ENCODE measurements at regions not wholly inside any gene's neighbourhood (a gene's known extent, or its start where the extent isn't known, plus 50 kb on each side); places are given as distances from the start of the nearest gene placed in this dataset.

DNA sequence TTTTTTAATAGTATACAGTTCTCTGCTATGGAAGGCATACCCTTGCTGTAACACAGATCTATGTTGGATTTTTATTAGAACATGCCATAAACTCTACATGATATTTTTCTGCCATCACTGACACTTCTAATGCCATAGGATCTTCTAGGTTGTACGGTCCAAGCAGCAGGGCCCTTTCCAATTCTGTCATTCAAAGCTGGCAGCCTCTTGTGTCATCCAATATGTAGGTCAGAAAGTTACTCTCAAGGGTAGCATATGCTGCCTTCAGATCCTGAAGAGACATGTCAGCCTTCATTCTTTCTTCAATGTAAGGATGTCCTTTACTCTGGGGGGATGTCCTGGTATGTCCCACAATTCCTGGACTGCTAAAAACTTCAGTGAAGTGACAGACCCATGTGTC lies 629.2 kb upstream of the USP24 start:
- FAIRE-seq: no peak

DNA sequence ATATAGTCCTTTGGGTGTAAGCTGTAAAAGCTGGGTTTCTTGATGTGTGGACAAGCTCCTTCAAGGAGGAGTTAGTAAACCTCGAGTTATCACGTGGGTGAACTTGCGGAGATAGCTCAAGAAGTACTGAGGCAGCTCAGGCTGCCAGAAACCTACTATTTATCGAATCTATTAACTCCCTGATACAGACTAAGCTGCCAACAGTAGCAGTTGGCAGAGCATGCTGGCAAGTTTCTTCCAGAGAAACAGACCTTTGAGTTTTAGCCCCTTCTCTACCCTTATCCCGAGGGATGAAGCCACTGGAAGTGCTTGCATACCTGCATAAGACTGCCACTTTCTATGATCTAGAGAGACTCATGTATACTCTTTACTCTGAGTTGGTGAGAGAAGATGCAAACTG lies 624.5 kb upstream of the USP24 start:
- no peak for FAIRE-seq

DNA sequence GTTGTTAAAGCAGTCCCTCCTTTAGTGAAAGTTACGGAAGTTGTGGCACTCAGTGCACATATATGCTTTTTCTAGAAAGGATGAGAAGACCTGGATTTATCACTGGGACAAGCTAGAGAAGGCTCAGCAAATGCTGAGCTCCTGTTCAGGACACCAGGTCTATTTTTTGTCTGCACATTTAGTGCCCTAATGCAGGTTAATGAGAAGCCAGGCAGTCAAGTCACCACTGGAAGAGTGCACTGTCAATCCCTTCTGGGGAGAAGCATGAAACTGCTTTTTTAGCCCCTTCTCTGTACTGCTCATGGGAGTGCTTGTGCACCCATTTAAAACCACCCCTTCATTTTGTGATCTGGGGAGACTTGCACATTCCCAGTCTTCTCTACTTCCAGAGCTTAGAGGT lies 624.1 kb upstream of the USP24 start:
- no peak for FAIRE-seq

DNA sequence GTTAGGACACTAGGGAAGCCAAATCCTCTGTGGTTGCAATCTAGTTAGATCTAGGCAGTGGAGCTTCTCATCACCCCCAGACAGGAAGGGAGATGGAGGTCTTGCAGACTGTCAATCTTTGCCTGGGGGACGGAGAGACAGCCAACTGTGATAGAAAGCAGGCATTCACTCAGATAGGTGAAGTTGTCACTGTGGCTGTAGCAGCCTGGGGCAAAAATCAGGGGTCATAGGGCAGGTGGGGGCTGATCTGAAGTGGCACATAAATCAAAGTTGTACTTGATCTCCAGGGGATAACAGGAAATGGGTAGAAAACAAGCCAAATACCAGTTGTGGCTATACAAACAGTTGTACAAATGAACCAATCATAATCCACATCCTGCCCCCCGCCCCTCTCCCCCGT lies 620.9 kb upstream of the USP24 start:
- no peak for FAIRE-seq

DNA sequence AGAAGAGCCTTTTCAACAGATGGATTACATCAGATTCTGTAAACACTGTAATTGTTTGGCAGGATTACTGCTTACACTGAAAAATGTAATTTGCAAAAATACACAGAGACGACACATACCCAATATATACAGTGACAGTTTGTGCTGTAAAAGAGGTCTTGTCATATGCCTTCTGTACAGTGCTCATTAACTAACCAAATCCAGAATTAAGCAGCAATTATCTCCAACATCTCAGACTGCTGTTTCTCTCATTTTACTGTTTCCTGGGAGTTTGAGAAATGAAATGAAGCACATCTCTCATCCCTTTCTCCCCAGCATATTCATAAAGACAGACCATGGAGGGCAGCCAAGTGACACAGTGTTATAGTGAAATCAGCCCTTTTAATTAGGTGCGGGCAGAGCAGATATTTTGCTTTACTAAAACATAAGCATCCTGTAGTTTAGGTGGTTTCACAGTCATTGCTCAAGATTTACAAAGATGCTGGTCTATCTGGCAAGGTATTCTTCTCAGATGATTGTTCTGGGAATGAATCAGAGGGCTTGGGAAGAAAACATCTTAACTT lies 618.4 kb upstream of the USP24 start:
- FAIRE-seq: no peak

DNA sequence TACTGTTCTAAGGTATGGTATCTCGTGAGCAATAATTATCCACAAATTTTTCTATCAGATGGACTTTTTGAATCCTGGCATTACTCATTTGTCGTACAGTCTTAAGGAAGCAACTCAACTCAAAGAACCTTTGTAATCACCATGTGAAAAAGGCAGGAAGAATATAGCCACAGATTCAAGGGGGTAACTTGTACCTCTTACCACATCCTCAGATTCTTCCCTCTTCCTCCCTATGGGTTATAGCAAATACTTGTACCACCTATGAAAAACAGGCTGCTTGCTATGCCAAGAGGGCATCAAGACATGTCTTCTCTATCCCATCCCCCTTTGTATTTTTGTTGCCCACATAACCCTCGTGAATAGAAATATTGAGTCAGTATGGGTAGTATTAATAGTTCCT lies 616.6 kb upstream of the USP24 start:
- no peak for FAIRE-seq

DNA sequence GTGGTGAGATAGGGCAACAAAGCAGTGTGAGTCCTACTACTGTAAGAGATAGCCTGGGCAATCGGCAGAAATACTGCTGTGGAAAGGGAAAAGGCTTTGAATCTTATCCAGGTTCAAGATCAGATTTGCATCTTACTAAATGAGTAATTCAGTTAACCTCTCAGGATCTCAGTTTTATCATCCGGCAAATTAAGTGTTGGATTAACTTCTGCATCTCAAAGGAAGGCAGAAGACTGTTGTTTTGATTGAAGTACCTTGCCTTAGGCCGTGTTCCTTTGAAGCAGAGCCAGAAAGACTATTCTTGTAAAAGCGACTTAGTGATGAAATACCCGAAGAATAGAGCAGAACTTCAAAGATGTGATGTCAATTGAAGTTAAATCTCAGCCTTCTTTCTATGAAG lies 612.9 kb upstream of the USP24 start:
- no peak for FAIRE-seq

DNA sequence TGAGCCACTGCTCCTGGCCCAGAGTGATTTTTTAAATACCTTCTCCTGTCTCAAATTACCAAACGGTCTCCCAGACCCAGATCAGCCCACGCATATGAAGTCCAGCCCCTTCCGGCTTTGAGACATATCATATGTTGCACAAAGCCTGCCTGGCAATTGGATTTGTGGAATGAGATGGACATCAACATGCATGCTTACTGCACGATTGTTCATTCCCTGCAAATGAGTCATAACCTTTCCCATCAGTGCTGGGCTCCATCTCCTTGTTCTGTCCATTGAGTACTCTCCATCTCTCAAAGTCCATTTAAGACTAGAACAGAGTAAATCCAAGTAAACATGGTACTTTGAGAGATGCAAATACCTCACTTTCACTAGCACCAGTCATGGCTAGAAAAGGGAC lies 612.2 kb upstream of the USP24 start:
- FAIRE-seq: no peak

DNA sequence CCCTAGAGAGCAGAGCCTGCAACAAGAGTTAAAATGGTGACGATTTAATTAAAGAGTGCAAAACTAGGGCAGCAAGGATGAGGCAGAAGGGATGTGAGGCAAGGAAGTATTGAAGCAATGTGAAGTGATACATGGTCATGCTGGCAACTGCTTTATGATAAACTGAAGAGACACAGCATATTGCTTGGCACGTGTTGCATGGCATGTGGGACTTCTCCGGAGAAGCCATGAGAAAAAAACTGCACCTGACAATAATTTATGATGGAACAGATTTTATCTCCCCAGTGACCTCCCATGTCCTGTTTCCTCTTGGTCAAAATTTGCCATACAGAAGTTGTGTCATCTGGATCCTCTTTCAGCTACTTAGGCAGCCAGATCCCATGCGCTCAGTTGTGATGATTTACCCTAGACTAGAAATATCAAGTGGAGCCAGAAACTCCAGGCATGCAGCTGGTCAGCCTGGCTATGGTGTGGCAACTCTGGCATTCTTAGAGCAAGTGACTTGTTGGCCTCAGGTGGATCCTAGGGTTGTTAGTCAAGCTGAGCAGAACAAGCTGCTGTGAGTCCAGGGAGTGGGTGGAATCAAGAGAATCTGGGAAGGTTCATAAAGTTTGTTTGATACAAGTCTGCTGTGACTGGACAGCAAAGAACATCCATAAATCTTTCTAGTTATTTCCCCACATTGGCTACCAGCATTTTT lies 611.4 kb upstream of the USP24 start:
- no peak for FAIRE-seq

DNA sequence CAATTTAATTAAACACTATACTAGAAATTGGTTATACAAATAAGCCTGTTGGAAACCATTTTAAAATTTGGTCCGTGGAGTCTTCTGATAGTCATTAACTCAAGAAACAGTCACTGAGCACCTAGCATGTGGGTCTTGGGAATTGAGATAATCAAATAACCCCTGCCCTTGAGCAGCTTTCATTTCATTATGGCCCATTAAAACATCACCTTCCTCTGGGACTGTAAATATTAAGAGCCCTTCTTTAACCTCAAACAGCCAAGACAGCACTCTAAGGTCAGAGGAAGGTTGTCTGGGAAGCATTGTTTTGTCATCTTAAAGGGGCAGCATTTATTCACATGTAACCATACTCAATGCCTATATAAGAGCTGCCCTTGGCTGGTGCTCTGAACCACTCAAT lies 610.3 kb upstream of the USP24 start:
- FAIRE-seq: no peak

DNA sequence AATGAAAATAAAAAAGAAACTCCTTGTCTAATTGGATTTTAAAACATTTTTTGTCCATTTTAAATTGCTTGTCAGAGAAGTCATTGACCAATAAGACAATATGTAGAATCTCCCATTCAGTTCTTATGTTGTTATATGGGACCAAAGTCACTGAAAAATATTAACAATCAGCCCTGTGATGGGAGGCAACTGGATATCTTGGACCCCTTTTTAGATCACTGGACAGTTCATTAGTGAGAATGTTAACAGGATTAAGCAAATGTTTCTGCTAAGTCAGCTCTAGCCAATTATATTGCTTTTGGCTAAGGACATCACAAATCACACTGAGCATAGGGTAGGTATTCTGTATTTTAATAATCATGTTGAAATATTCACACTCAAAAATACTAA lies 609.1 kb upstream of the USP24 start:
- FAIRE-seq: no peak

DNA sequence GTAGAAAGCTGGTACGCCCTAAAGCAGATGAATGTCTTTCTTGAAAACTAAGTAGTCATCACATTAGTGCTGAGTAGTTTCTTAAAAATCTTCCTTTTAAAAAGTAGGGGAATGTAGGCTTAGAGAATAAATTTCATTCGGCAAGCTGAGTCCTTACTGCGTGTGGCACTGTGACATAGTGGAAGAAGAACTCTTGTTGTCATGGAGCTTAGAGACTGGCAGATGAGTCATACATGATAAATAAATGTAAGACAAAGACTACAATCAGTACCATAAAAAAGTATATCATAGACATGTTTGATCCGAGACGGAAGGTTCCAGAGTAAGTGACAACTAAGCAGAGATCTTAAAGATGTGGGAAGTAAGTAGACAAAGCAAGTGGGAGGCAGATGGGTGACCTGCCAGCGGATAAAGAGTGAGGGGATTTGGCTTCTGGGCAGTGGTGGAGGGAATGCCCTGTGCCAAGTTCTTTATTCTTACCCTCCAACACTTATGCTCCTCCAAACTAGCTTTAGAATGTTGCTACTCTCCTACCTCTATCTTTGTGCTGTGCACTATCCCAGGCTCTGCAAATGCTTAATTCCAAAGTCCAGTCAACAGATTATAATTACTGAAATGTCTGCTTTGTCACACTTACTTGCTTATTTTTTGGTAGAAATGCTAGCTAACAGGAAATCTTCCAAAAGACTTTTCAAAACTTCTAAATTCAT lies 608.5 kb upstream of the USP24 start:
- FAIRE-seq: no peak

DNA sequence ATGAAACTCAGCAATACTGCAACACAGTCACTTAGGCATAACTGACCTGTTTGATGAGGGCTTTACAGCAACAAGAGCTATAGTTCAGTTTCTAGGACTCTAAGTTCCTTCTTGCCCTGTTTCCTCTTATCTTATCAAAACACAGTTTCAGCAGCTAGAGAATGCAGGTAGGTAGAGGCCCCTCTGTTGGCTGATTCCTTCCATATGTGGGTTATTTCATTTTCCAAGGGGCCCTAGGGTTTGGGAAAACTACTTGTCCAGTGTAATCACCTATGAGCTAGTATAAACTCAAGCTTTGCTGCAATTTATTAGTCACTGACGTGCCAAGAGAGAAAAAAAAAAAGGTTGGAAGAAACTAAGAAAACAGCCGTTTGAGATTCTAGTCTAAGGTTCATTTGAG lies 607.7 kb upstream of the USP24 start:
- FAIRE-seq: no peak

DNA sequence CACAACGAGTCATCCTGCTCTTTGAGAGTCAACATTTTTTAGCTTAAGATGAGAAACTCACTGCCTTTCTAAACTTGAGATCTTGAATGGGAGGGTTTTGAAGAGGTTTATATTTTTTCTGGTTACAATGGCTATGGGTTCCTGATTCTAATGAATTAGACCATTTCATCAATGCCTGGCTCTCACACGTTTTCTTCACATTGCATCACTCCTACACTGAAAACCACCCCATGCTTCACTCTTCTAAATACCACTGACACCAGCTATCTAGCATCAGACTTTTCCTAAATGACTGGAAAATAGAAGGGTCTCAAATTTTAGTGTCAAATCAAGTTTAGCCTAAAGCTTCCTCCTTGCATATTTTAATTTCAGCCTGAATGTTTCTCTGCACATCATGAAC lies 606.1 kb upstream of the USP24 start:
- no peak for FAIRE-seq

DNA sequence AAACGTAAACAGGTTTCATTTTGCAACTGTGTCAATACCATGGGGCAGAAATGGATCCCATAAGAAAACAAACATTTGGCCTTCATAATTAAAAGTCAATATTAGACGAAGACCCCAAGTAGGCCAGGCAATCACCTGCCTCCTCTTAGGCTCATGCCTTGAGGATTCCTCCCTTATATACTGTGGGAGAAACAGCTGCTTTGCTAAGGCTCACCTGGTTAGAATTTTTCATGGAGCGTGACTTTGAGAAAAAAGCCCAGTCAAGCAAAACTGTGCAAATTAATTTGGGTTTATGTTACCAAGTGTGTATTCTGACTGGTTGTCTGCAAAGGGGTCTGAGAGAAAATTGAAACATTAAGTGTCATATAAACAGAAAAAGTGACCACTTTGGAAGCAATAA lies 605.3 kb upstream of the USP24 start:
- no peak for FAIRE-seq

DNA sequence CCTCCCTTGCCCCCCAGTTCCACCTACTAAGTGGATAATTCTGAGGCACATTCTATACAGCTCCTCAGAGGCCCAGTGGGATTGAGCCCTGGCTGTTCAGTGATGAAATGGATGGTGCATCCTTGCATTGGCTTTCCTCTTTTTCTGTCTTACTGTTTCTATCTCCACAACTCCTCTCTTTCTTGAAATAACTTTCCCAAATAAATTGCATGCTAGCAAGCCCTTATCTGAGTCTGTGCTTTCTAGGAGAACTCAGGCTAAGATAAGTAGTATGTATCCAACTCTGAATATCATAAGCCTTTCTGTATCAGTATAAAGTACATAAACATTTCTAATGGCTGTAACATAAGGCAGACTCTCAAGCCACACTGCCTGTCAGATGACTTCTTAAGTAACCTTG lies 603.8 kb upstream of the USP24 start:
- no peak for FAIRE-seq

DNA sequence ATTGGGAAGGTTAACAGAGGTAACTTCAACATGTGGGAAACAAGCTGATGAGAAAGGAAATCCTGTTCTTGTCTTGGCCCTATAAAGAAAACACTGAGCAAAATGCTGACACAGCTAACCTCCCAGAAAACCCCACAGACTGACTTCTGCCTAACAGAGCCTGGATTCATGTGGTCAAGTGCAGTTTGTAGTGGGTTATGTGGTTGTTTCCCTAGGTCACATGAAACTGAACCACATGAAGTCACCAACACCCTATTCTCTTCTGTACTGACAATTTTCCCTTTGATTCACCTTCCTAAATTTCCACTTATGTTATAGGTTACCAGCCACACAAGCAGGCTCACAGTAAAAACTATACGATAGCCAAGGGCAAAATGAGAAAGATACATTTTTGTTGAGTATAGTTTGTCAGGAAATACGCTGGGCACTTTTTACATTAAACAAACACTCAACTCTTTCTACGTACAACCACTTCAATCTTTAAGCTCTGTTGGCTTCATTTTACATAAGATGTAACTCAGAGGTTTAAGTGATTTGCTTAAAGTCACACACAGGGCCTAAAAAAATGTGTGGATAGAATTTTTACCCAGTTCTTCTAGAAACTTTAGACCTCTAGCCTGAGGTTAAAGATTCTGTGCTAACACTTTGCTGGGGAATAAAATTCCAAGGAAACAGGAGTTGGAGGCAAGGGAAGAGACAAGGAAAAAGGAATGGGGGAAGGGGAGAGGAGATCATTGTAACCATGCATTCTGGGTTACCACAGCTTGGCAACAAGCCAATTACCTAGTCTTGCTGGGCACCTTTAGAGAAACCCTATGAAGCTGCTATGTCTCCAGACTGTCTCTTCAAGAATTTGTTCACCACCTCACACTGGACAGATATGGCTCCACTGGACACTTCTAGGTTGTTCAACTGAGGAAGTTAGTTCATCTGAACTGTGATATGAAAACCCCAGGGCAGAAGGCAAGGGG lies 601.6 kb upstream of the USP24 start:
- FAIRE-seq: no peak

DNA sequence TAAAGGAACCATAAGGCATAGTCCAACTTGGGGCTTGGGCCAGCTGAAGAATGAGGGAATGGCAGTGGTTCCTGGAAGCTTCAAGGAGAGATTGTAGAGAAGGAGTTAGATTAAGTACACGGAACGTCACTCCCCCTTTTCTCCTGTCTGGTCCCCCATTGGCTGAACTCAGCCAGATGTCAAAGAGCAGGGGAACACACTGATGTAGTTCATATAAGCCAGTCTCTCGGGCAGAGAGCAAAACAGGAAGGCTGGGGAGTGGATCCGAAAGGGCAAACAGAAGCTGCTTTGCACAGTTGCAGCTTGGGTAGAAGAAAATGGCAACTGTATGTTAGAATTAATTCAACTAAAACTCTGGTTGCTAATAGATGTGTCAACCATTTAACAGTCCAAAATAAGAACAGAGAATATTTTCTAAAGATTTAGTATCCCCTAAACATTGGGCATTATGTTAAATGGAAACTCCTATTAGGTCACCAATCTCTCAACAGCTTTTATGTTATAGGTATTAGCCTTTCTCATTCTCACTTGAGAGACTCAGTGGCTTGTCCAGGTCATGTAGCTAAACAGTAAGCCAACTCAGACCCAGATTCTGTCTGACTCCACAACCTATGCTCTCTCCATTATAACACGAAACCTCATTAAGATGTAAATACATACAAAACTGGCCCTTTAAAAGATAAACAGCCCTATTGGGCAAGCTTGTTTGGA lies 600.7 kb upstream of the USP24 start:
- no peak for FAIRE-seq

DNA sequence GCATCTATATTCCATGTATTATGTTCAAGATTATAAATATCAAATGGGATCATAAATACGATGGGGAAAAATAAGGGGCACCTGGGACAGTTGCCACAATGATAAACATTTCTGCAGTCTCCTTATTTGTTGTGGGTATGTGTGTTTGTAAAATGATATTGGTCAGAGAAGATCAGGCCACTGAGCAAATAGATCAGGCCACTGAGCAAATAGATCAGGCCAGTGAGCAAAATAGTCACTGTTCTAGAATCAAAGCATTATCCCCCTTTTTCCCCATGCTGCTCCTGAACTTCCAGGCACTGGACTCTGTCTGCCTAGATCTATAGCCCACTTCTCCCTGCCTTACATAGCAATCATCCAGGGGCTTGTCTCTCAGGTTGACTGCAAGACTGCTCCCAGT lies 599.8 kb upstream of the USP24 start:
- no peak for FAIRE-seq

DNA sequence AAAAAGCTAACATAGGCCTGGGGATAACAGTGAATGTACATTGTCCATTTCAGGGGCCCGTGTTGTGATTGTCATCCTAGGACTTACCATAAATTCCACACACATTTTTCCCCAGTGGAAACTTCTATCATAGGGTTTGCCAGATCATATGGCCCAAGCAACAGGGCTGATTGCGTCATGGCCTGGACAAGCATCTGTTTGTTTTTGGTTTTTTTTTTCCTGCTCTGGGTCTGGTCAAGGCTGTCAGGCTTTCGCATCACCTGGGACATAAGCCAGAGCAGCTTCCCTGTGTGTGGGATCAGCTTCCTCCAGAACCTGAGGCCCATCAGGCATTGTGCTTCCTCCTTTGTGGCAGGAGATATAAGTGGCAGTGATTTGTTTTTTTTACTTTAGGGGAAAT lies 598.5 kb upstream of the USP24 start:
- FAIRE-seq: no peak

DNA sequence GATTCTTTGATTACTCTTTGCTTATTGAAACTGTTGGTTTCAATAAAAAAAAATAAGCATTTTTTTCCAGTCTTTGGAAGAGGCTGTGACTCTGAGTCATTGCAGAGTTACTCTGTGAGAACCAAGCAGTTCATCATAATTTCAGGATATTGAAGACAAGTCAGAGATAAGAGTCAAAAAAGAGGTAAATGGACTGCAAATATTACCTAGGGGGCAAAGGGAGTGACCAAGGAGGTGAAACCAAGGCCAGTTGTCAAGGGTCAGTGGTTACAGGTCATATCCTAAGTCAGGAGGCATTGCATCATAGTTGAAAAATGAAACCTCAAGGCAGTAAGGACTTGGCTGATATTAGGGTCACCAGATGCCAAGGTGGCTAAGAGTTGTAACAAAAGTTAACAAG lies 597.1 kb upstream of the USP24 start:
- FAIRE-seq: no peak

DNA sequence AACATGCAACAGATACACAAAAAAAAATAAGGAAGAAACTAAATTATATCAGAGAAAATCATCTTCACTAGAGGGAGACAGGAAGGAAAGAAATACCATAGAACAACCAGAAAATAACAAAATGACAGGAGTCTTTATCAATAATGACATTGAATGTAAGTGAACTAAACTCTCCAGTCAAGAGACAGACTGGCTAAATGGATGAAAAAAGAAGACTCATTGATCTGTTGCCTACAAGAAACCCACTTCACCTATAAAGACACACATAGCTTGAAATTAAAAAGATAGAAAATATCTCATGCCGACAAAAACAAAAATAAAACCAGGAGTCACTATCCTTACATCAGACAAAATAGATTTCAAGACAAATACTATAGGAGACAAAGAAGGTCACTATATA lies 593.1 kb upstream of the USP24 start:
- no peak for FAIRE-seq

DNA sequence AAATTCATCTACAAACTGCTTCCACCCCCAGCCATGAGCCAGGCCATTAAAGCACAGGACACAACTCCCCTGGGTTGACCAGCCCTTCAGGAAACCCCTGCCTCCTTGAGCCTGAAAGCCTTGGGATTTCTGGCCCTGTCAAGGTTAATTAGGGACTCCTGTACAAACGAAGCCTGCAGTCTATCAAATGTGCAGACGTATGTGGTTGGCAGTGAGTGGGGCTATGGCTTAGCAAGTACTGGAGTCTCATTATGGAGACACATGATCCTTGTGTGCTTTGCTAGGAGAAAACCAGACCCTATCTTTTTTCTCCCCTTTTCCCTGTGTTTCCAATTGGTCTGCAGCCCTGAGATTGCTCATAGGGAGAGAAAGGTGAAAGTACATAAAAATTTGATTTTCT lies 588.3 kb upstream of the USP24 start:
- no peak for FAIRE-seq
